ENCODE measurements at regions not wholly inside any gene's neighbourhood (a gene's known extent, or its start where the extent isn't known, plus 50 kb on each side); places are given as distances from the start of the nearest gene placed in this dataset.

DNA sequence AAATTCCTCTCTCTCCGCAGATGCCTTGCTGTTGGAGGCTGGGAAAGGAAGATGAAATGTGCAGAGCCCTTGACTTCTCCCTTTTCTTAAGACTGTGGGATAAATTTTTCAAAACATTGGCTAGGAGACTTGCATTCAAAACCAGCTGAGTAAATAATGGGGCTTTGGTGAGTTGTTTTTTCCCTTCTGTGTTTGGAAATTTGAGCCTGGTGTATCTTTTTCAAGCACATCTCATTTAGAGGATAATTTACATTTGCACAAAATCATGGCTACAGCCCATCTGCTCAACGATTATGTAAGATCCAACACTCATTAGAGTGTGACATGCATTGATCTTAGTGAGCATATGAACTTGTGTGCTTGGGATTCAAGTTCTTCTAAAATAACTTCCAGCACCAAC is 112.1 kb upstream of the ATP8B1 start:
- no peaks in the 10 kb centered on the region for H3K36me3 ChIP-seq (ENCODE audit: control insufficient read depth in 2 of 4, insufficient read depth in 4 of 4, low read length in 3 of 4)
- H3K27ac ChIP-seq (ENCODE audit: low read depth, low read length): no peak overlapping the region
- H3K4ac ChIP-seq (replicated peaks; ENCODE audit: insufficient read length, low read depth, low read length): no peak overlapping the region
- no peak overlapping the region for H3K9ac ChIP-seq (replicated peaks in 1 of 4; ENCODE audit: extremely low read depth in 1 of 4, low read depth in 3 of 4, low read length in 3 of 4)
- H4K5ac ChIP-seq (ENCODE audit: insufficient read length, low read depth, low read length): no peak overlapping the region
- no peaks in the 10 kb centered on the region for H4K20me1 ChIP-seq (replicated peaks in 1 of 2; ENCODE audit: control insufficient read depth in 1 of 2, insufficient read depth in 2 of 2, low read length in 2 of 2)
- H4K91ac ChIP-seq (replicated peaks; ENCODE audit: insufficient read length, low read length): no peak overlapping the region
- no peak for DNase-seq (ENCODE audit: low read depth in 1 of 2, low spot score in 2 of 2)
- H3K4me3 ChIP-seq (ENCODE audit: extremely low read depth in 1 of 4, insufficient read depth in 2 of 4, low read depth in 3 of 4, low read length in 4 of 4): no peak overlapping the region
- CTCF ChIA-PET (ENCODE audit: partially characterized antibody): interaction anchor here (0.5 to 1.9 kb wide), 3 partner anchors 8 to 43 kb away, joined by 3 to 9 read pairs (median 5); no protein-coding TSS in a partner anchor
- no peak overlapping the region for H2AFZ ChIP-seq (ENCODE audit: low read length)
- H3K27me3 ChIP-seq (replicated peaks in 1 of 4; ENCODE audit: control insufficient read depth in 3 of 4, extremely low read depth in 1 of 4, insufficient read depth in 3 of 4, low read length in 3 of 4): no peaks in the 10 kb centered on the region
- FAIRE-seq: no peak
- no peak overlapping the region for H2BK5ac ChIP-seq (ENCODE audit: low read depth, low read length)
- no peaks in the 10 kb centered on the region for H3K79me2 ChIP-seq (ENCODE audit: control insufficient read depth in 1 of 2, insufficient read depth in 2 of 2, low read length in 2 of 2)
- no peak for TF ChIP-seq CHD2 (IDR thresholded peaks at IDR 0.05; ENCODE audit: low read length)
- no peak for TF ChIP-seq PHF8 (conservative IDR thresholded peaks at IDR 0.05; ENCODE audit: low read depth, low read length)
- no peak for TF ChIP-seq CHD1 (IDR thresholded peaks at IDR 0.05; ENCODE audit: low read depth, low read length)
- no peak for TF ChIP-seq NANOG (IDR thresholded peaks at IDR 0.05; ENCODE audit: insufficient read depth, low read depth, low read length, poor library complexity, severe bottlenecking)
- TF ChIP-seq CREB1 (IDR thresholded peaks at IDR 0.05): no peak
- TF ChIP-seq MAX (IDR thresholded peaks at IDR 0.05): no peak
- no peak for TF ChIP-seq TEAD4 (IDR thresholded peaks at IDR 0.05; ENCODE audit: low read depth, low read length)
- no peak for TF ChIP-seq TAF1 (IDR thresholded peaks at IDR 0.05; ENCODE audit: low read depth, low read length)
- no peak for TF ChIP-seq CBX8 (IDR thresholded peaks at IDR 0.05; ENCODE audit: borderline replicate concordance, low read depth, low read length)
- no peak for TF ChIP-seq ASH2L (IDR thresholded peaks at IDR 0.05; ENCODE audit: low read length)
- TF ChIP-seq EZH2 (IDR thresholded peaks at IDR 0.05; ENCODE audit: low read depth, low read length, severe bottlenecking): no peak
- TF ChIP-seq SUZ12 (IDR thresholded peaks at IDR 0.05; ENCODE audit: low read length): no peak
- TF ChIP-seq, protein P1, sequence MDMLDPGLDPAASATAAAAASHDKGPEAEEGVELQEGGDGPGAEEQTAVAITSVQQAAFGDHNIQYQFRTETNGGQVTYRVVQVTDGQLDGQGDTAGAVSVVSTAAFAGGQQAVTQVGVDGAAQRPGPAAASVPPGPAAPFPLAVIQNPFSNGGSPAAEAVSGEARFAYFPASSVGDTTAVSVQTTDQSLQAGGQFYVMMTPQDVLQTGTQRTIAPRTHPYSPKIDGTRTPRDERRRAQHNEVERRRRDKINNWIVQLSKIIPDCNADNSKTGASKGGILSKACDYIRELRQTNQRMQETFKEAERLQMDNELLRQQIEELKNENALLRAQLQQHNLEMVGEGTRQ (IDR thresholded peaks at IDR 0.05; ENCODE audit: low read length): no peak
- TF ChIP-seq YY1 (IDR thresholded peaks at IDR 0.05; ENCODE audit: low read depth, low read length): no peak
- H3K23ac ChIP-seq (ENCODE audit: insufficient read length): no peak overlapping the region
- no peak overlapping the region for H3K14ac ChIP-seq (ENCODE audit: insufficient read length)
- no peak overlapping the region for H2BK20ac ChIP-seq (ENCODE audit: low read length)
- H3K4me1 ChIP-seq (replicated peaks in 1 of 4; ENCODE audit: control insufficient read depth in 3 of 4, insufficient read depth in 4 of 4, low read length in 3 of 4): peaks cover 0 to 6% (median 2%) of the 10 kb centered on the region in 4 experiments; a peak in 3 of 7 replicates
- H3K18ac ChIP-seq (ENCODE audit: extremely low read depth, low read length): no peak overlapping the region
- H3K79me1 ChIP-seq (ENCODE audit: low read depth, low read length): no peaks in the 10 kb centered on the region
- no peak overlapping the region for H3K56ac ChIP-seq (replicated peaks; ENCODE audit: insufficient read length, low read depth, low read length)
- no peaks in the 10 kb centered on the region for H3K23me2 ChIP-seq (ENCODE audit: low read depth, low read length)
- H3K4me2 ChIP-seq (ENCODE audit: insufficient read depth in 1 of 2, low read depth in 2 of 2, low read length in 2 of 2): no peak overlapping the region
- H2BK120ac ChIP-seq (replicated peaks; ENCODE audit: low read depth, low read length): no peak overlapping the region
- no peak overlapping the region for H2BK15ac ChIP-seq (ENCODE audit: low read length)
- no peaks in the 10 kb centered on the region for H3K9me3 ChIP-seq (ENCODE audit: insufficient read depth in 2 of 2, low read depth in 1 of 2, low read length in 1 of 2)
- no peak overlapping the region for H2AK5ac ChIP-seq (ENCODE audit: low read depth, low read length)
- H4K8ac ChIP-seq (ENCODE audit: extremely low read depth, insufficient read depth, low read length): no peak overlapping the region
- no peak overlapping the region for H2BK12ac ChIP-seq (ENCODE audit: low read depth, low read length)
- WGBS, 2 experiments (ENCODE audit: extremely low coverage in 1 of 2, insufficient coverage in 1 of 2, insufficient read length in 1 of 2, insufficient replicate concordance in 2 of 2, low coverage in 1 of 2, low lambda C conversion rate in 2 of 2, missing lambda C conversion rate in 1 of 2): 85% methylated on average over 2 of the region's 2 CpGs; no CpG with 5 or more reads in 1 of the 2 experiments
- POLR2A ChIA-PET (ENCODE audit: partially characterized antibody): interaction anchor here (0.8 kb wide), 1 partner anchor 131 kb away, joined by 3 read pairs; no protein-coding TSS in a partner anchor
